ENCODE measurements at regions not wholly inside any gene's neighbourhood (a gene's known extent, or its start where the extent isn't known, plus 50 kb on each side); places are given as distances from the start of the nearest gene placed in this dataset.

- TF ChIP-seq CTCF (IDR thresholded peaks at IDR 0.05 in 8 of 11, conservative IDR thresholded peaks at IDR 0.05 in 3 of 11) (no peak), POLR2A (IDR thresholded peaks at IDR 0.05) (no peak)
These were observed 556.3 kb upstream of the TBL1XR1 start for GRCh38 chr3:177753451-177754155.

Measured in spleen (tissue), 7 donors.